Large intestine (tissue), 3 donors: ENCODE measurements at regions not wholly inside any gene's neighbourhood (a gene's known extent, or its start where the extent isn't known, plus 50 kb on each side); places are given as distances from the start of the nearest gene placed in this dataset.

Experiments
- DNase-seq, 2 donors: peaks; one replicate each; pipeline versions ENCODE4 v3.0.0 to v3.0.0-alpha.2; 2013
- H3K27ac ChIP-seq: one replicate; pipeline ENCODE4 v1.5.1; 2013; ENCODE audit warnings: low read length
- H3K27me3 ChIP-seq: 2 replicates; pipeline ENCODE4 v1.6.1; 2013; ENCODE audit warnings: low read length; ENCODE audit not compliant: control insufficient read depth, insufficient read depth
- H3K36me3 ChIP-seq: 2 replicates; pipeline ENCODE4 v1.6.1; 2013; ENCODE audit warnings: low read length; ENCODE audit not compliant: control insufficient read depth, insufficient read depth
- H3K4me1 ChIP-seq: one replicate; pipeline ENCODE4 v1.6.1; 2013; ENCODE audit warnings: low read length; ENCODE audit not compliant: control insufficient read depth, insufficient read depth
- H3K4me3 ChIP-seq: one replicate; pipeline ENCODE4 v1.5.1; 2013; ENCODE audit warnings: low read length
- H3K9me3 ChIP-seq: one replicate; pipeline ENCODE4 v1.6.1; 2013; ENCODE audit warnings: mild to moderate bottlenecking, low read depth, low read length, moderate library complexity; ENCODE audit not compliant: control insufficient read depth
- WGBS: methylation state at CpG from one replicate; pipeline ENCODE4 v1.1.5; 2013; ENCODE audit warnings: low lambda C conversion rate; ENCODE audit not compliant: insufficient coverage; 5-methylcytosine and 5-hydroxymethylcytosine counted together

DNA sequence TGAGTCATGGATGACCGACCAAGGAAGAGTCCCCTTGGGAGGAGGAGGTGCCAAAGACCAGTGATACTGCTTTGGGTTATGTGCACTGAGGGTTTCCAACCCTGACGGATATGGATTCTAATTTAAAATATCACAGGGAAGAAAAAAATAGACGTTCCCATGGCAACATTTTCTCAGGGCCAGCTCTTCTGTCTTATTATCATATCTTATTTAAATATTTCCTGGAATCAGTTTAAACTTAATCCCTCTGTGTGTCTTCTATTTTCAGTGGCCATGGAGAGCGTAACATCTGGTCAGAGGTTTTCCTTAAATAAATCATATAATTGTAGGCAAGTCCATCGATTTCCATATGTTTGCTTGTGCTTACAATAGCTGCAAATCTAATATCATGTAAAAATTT lies 205.4 kb upstream of the FMN2 start:
- no peaks in the 10 kb centered on the region for H3K4me1 ChIP-seq
- no peaks in the 10 kb centered on the region for H3K36me3 ChIP-seq
- no CpG with 5 or more reads among the region's 5 CpGs for WGBS
- H3K27me3 ChIP-seq: no peaks in the 10 kb centered on the region
- no peak overlapping the region for H3K4me3 ChIP-seq
- no peaks in the 10 kb centered on the region for H3K9me3 ChIP-seq
- no peak for DNase-seq
- no peak overlapping the region for H3K27ac ChIP-seq

DNA sequence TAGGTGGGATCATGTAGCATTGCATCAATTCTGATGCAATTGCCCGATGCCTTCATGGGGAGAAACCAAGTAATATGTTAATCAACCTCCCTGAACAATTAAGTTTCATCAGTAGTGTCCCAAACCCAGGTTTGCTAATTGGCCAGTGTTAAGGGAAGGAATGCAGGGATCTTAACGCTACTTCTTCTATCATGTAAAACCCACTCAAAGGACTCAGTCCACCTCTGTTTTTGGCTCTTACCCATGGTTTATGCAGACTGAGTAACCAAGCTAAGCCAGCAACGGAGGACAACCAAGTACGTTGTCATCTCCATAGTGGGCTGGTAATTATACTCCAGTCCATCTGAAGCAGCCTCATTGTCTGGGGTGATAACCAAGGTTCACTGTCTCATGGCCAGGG lies 203.0 kb upstream of the FMN2 start:
- DNase-seq: no peak
- Histone ChIP-seq H3K27ac (no peak overlapping the region), H3K27me3 (no peaks in the 10 kb centered on the region), H3K36me3 (no peaks in the 10 kb centered on the region), H3K9me3 (no peaks in the 10 kb centered on the region), H3K4me1 (no peaks in the 10 kb centered on the region), H3K4me3 (no peak overlapping the region)
- no CpG with 5 or more reads among the region's 4 CpGs for WGBS

- 33% methylated on average over 1 of the region's 5 CpGs for WGBS
- H3K4me1 ChIP-seq: peaks cover under 1% of the 10 kb centered on the region
- no peak overlapping the region for H3K27ac ChIP-seq
Observed at GRCh38 chr1:239891621-239892358, 199.9 kb upstream of the FMN2 start.

DNA sequence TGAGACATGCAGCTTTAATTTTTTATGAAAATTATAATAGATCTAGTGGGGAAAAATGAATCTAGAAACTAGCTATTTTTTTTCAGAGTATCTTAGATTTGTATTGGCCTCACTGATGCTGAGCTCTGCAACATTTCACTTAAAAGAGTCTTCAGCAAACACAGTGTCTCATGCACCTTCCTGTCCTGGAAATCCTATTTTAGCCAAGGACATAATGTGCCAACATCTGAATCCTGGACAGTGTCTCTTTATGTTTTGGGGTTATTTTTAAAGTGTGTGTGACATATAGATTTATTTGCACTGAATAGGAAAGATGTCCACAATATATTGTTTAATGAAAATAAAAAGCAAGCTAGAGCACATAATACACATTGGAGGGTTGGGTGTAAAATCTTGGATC lies 199.1 kb upstream of the FMN2 start:
- Histone ChIP-seq H3K4me1 (peaks cover 8% of the 10 kb centered on the region), H3K36me3 (no peaks in the 10 kb centered on the region), H3K27me3 (no peaks in the 10 kb centered on the region), H3K4me3 (no peak overlapping the region), H3K9me3 (no peaks in the 10 kb centered on the region), H3K27ac (no peak overlapping the region)
- no peak for DNase-seq

More at GRCh38 chr1:239891621-239892358, 199.9 kb upstream of the FMN2 start:
- Histone ChIP-seq H3K9me3 (no peaks in the 10 kb centered on the region), H3K4me3 (no peak overlapping the region), H3K27me3 (no peaks in the 10 kb centered on the region), H3K36me3 (no peaks in the 10 kb centered on the region)
- peak; percentile 29 to 45 for DNase-seq

DNA sequence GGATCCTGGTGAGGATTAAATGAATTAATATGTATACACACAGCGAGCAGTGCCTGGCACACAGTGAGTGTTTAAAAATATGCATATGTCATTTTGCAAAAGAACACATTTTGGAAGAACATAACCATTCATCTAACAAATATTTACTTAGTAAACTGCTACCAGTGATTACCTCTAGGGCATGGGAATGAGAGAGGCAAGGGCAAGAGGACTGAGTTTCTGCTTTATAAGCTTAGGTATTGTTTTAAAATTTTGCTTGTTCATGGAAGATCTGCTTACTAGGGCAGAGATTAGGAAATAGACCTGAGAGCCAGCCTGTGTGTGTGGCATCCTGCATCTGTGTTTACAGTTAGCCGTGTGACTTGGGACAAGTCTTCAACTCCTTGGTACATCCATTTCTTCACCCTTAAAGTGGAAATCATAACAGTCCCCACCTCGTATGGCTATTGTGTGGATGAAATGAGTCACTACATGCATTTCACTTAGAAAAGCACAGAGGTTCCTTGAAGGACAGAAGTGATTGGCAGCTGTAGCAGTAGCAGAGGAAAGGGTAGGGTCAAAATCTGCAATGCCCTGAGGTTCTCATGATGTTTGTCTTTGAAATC lies 198.5 kb upstream of the FMN2 start:
- WGBS: 60% methylated on average over 2 of the region's 3 CpGs
- no peaks in the 10 kb centered on the region for H3K36me3 ChIP-seq
- peaks cover 13% of the 10 kb centered on the region for H3K4me1 ChIP-seq
- H3K27me3 ChIP-seq: no peaks in the 10 kb centered on the region
- no peaks in the 10 kb centered on the region for H3K9me3 ChIP-seq
- no peak overlapping the region for H3K4me3 ChIP-seq
- no peak for DNase-seq
- H3K27ac ChIP-seq: no peak overlapping the region

GRCh38 chr1:239896569-239896968 lies 195.1 kb upstream of the FMN2 start:
- no peak for DNase-seq
- WGBS: no CpG with 5 or more reads among the region's 2 CpGs
- Histone ChIP-seq H3K4me1 (peaks cover 26% of the 10 kb centered on the region), H3K27ac (no peak overlapping the region), H3K27me3 (no peaks in the 10 kb centered on the region), H3K4me3 (no peak overlapping the region), H3K36me3 (no peaks in the 10 kb centered on the region), H3K9me3 (peaks cover 3% of the 10 kb centered on the region)

DNA sequence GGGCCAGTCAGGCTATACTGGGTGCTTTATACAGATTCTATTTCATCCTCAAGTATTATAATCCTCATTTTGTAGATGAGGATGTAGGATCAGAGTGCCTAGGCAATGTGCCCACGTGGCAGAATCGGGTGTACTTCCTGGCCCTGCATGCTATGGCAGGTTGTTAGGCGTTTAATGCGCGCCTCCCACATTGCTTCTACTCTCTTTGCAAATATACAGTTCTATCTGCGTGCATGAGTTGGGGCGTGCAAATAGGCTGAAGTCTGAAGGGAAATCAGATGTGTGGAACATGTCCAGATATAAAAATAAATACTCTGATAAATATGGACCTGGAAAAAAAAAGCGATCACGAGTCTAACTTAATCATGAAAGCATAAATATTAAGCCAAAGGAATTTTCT lies 194.7 kb upstream of the FMN2 start:
- no peak overlapping the region for H3K27ac ChIP-seq
- DNase-seq: no peak
- H3K4me3 ChIP-seq: no peak overlapping the region
- peaks cover 26% of the 10 kb centered on the region for H3K4me1 ChIP-seq
- no peaks in the 10 kb centered on the region for H3K27me3 ChIP-seq
- 85% methylated on average over 5 of the region's 9 CpGs for WGBS
- H3K36me3 ChIP-seq: no peaks in the 10 kb centered on the region
- peaks cover 3% of the 10 kb centered on the region for H3K9me3 ChIP-seq

DNA sequence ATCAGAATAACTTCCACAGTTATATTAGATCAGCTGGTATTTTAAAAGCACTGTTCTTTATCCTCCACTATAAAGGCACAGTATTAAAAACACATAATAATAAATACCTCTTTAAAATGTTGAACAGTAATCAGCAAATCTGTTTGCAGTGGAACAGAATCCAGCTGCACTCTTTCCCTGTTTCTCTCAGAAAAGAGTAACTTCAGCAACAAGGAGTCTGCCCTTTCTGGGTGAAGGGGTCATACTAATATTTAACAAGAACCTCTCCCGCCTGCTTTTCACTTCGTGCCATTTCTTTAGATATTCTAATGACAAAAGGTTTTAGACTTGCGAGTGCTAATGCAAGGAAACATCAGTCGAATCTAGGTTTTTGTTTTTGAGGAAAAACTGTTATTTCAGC lies 194.2 kb upstream of the FMN2 start:
- DNase-seq: no peak
- Histone ChIP-seq H3K36me3 (no peaks in the 10 kb centered on the region), H3K27me3 (no peaks in the 10 kb centered on the region), H3K4me3 (peak overlapping the region; percentile 19), H3K4me1 (peaks cover 28% of the 10 kb centered on the region), H3K9me3 (peaks cover 3% of the 10 kb centered on the region), H3K27ac (no peak overlapping the region)
- WGBS: no CpG with 5 or more reads among the region's 4 CpGs

DNA sequence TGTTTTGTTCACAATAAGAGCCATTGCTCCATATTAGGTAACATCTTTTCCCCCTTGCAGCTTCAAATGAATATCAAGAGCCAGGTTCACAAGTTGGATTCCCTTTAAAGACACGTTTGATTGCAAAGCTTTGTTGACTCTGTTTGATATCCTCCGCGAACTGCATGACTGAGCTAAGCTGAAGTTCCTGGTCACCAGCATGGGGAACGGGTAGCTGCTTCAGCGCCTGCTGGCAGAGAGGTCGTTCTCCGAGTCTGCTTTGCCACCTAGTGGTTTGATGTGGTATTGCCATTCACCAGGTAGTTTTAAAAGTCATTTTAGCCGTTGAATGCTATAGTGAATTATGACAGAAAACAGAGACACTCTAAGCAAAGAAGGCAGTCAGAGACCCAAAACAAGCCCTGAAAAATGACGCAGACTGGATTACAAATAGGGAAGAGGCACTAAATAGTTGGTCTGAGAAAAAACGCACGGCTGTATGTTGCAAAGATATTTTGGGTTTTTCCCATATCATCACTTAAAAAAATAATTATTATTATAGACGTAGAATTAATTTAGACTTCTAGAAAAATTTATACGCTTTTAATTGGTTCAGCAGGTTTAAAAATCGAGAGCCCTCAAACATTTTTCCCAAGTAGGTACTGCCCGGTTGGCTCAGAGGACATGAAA lies 193.5 kb upstream of the FMN2 start:
- H3K36me3 ChIP-seq: no peaks in the 10 kb centered on the region
- DNase-seq: peak; percentile 81 to 86
- 34% methylated on average over 5 of the region's 15 CpGs for WGBS
- no peaks in the 10 kb centered on the region for H3K27me3 ChIP-seq
- H3K27ac ChIP-seq: no peak overlapping the region
- peak overlapping the region; percentile 19 for H3K4me3 ChIP-seq
- H3K9me3 ChIP-seq: peaks cover 3% of the 10 kb centered on the region
- H3K4me1 ChIP-seq: peaks cover 34% of the 10 kb centered on the region

DNA sequence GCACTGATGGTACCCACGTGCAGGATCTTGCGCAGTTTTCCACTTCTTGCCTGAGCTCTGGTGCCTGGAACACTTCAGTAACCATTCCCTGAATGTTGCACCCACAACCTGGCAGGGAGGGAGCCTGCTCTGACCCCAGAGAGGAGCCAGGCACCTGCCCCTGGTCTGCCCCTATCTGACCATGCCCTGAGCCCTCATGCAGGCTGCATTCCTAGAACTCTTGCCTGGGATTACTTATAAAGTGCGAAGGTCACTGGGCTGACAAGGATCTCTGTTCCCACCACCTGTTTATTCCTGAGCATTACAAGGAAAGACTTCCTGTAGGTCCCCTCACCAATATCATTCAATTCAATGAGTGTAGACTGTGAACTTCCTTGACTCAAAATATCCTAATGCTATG lies 191.9 kb upstream of the FMN2 start:
- H3K4me3 ChIP-seq: no peak overlapping the region
- H3K4me1 ChIP-seq: peaks cover 46% of the 10 kb centered on the region
- peak in 1 of 2 donors; percentile 44 for DNase-seq
- H3K27ac ChIP-seq: peak overlapping the region; percentile 12
- H3K9me3 ChIP-seq: peaks cover 3% of the 10 kb centered on the region
- H3K27me3 ChIP-seq: no peaks in the 10 kb centered on the region
- no CpG with 5 or more reads among the region's 3 CpGs for WGBS
- H3K36me3 ChIP-seq: no peaks in the 10 kb centered on the region
